ENCODE measurements at regions not wholly inside any gene's neighbourhood (a gene's known extent, or its start where the extent isn't known, plus 50 kb on each side); places are given as distances from the start of the nearest gene placed in this dataset.

GRCh38 chr1:198904321-198904720 lies 265.5 kb downstream of the PTPRC start:
- no peak for DNase-seq (ENCODE audit: low spot score)

DNA sequence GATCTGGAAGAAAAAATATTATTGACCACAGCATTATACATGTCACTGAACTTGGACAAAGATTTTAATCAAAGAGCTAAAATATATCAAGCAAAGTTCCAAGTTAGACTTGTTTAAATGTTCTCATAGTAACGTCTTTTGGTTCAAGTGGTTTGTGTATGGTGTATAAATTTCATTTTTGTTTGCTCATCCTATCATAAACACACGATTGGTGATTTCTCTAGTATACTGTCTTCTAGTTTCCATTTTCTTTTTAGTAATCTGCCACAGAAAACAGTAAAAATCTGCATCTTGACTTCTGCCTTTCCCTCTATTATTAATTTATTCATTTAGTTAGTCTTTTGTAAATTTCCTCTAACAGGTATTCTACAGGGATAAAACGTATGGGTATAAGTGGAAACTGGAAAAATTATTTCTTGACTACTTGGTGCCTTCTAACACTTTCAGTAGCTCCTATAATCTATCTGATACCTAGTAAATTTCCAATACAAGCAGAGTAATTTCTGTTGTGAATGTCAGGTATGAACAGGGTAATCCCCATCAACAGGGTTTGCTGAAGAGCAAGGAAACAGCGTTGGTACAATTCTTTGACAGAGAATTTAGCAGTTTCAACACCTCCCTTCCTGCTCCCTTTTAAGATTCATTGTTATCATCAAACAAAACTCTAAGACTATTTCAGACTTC lies 268.0 kb downstream of the PTPRC start:
- no peak for DNase-seq (ENCODE audit: low spot score)

DNA sequence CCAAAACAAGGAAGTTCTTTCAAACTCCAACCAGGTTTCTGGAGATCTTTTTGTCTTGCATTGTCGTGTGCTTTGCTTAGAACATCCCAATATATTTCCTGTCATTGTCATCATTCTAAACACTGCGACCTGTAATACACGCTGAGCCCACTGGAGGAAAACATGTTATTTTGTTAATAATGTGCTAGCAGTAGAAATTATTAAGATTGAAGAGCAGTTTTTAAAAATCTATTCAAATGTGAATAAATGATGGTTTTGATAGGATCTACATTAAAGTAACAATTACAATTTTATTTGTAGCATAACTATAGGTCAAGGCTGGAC lies 268.5 kb downstream of the PTPRC start:
- no peak for DNase-seq (ENCODE audit: low spot score)

DNA sequence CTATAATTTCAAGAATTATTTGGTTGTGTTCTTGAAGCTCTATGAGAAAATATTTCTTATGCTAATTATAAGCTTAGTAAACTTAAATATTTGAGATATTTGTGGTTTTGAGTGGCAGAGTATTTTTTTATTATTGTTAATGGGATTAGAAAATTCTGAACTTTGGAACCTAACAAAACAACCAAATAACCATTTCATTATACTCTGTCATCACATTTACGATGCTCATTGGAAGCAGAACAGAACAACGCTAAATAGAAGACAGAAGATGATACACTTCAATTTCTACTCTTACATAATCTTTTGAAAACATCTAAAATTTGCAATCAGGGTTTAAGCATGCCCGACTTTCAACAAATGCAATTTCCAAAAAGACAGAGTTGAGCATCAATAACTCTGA lies 270.2 kb downstream of the PTPRC start:
- DNase-seq (ENCODE audit: low spot score), result no peak

DNA sequence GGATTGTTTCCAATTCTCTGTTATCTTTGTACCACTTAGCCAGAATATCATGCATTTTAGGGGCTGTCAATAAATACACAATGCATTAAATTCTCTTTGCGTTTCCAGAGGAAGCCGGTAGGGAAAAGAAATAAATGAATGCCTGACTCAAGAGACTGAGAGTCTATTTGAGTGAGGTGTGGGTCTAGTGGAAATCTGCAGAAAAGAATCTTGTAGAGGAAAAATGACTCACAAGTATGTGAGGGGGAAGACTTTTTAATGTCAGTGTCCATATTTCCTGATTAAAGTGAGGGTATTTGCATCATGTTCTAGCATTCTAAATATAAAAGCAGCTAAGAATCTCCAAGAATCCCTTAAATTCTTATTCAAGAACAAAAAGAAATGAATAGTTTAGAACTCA lies 271.1 kb downstream of the PTPRC start:
- DNase-seq (ENCODE audit: low spot score), result no peak

DNA sequence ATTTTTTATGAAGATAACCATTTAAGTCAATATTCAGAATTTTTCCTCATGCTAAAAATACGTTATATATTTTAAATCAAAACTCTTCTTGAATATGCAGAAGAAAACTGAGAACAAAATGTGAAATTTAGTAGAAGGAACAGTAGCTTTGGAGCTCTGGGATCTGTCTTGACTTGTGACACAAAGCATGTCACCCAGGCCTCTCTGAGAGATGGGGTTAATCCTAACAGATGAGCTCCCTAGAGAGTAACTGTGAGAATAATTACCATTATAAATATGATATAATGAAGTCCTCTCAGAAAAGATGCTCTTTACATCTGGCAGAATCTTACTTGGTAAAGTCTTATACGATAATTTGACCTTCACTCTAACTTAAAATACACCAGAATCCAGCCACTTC lies 272.0 kb downstream of the PTPRC start:
- no peak for DNase-seq (ENCODE audit: low spot score)

DNA sequence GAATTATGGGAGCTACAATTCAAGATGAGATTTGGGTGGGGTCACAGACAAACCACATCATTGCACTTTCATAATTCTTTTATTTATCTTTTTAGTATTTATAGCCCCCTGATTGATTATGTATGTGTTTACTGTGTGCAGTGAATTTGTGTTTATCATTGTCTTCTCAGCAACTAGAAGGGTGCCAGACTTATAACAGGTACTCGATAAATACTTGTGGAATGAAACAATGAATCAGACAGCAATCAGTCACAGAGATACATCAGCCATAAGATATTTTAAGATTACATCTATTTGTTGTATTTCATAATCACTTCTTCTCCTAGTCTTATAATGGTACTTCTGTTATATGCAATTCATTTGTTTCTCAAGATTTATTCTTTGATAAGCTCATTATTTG lies 273.2 kb downstream of the PTPRC start:
- DNase-seq (ENCODE audit: low spot score), result no peak

GRCh38 chr1:198913667-198914066 lies 274.8 kb downstream of the PTPRC start:
- DNase-seq (ENCODE audit: low spot score), result no peak

DNA sequence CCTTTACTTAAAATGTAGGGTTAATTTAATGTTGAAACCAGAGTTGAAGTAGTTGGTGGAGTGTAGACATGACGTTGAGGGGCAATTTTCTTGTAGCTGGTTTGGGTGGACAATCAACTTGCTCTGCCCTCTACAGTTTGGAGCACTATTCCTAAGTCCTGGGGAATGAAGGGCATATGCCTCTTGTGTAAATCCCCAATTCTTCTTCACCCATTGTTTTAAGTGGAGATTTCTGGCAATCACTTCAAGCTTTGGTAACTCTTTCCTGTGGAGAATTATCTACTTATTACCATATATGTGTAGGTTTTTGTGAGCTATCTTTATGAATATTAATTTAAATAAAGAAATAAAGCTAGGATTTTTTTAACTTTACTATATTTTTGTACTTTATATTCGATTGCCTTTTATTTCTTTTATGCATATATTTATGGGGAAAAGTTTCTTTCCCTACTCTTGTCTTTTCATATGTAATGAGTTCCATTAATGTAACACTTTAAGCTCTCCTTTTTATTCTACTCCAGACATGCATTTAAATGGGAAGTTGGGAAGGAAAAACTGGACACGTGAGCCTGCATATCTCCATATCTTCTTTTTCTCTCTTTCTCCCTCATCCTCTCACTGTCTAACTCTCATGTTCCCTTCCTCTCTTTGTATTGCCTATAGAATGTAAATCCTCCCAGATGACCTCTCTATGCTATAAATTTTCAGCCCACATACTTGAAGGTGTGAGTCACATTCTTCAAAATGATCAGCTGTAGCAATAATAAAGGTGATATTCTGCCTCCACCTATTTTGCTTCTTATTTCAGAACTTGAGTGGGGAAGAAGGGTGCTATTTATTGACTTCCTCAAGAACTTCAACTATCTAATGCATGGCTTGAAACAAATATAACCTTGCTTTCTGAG lies 276.7 kb downstream of the PTPRC start:
- DNase-seq (ENCODE audit: low spot score), result no peak

GRCh38 chr1:198917226-198917625 lies 278.4 kb downstream of the PTPRC start:
- DNase-seq (ENCODE audit: low spot score), result no peak

DNA sequence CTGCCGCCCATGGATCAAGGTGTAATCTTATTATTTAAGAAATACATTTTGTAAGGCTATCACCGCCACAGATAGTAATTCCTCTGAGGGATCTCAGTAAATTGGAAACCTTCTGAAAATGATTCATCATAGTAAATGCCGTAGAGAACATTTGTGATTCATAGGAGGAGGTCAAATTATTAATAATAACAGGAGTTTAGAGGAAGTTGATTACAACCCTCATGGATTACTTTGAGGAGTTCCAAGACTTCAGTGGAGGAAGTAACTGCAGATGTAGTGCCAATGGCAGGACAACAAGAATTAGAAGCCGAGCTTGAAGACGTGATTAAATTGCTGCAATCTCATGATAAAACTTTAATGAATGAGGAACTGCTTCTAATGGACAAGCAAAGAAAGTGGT lies 280.1 kb downstream of the PTPRC start:
- DNase-seq (ENCODE audit: low spot score), result no peak

- DNase-seq (ENCODE audit: low spot score), result peak; percentile 20
Measured at GRCh38 chr1:198919667-198920398, 281.0 kb downstream of the PTPRC start.

GRCh38 chr1:198922638-198923430 lies 284.0 kb downstream of the PTPRC start:
- DNase-seq (ENCODE audit: low spot score), result no peak

- DNase-seq (ENCODE audit: low spot score), result no peak
Measured at GRCh38 chr1:198923993-198924392, 285.2 kb downstream of the PTPRC start.

DNA sequence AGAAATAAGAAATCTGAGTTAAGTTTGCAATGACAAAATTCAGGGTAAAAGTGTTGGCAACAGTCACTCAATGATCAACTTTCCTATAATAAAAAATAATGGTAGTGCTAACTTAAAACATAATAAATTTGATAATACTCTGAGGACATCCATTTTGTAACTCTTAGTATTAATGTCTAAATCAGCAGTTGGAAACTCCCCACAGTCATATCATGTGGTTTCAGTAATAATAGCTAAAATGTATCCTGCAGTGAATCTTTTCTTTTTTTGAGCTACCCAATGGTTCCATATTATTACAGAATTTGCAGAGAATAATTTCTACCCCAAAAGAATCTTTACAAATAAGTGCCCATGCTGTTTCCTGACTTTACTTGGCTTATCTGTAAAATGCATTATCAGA lies 286.7 kb downstream of the PTPRC start:
- DNase-seq (ENCODE audit: low spot score), result no peak

DNA sequence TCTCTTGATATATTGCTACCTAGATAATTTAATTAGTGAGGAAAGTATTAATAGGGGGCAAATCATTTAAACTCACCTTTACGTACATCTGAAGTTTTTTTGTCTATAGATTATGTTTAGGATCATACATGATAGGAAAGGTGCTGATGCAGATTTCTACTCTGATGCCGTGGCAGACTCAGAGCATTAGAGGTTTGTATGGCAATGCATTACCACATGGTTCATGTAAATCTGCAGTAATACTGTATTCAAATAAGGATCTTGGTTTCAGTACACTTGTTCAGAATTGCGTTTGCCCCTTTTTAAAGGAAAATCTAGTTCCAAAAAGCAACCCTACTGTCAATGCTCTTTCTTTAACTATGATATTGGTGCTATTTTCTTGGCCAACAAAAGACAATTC lies 288.3 kb downstream of the PTPRC start:
- DNase-seq (ENCODE audit: low spot score), result no peak

GRCh38 chr1:198929111-198929604 lies 290.3 kb downstream of the PTPRC start:
- no peak for DNase-seq (ENCODE audit: low spot score)

DNA sequence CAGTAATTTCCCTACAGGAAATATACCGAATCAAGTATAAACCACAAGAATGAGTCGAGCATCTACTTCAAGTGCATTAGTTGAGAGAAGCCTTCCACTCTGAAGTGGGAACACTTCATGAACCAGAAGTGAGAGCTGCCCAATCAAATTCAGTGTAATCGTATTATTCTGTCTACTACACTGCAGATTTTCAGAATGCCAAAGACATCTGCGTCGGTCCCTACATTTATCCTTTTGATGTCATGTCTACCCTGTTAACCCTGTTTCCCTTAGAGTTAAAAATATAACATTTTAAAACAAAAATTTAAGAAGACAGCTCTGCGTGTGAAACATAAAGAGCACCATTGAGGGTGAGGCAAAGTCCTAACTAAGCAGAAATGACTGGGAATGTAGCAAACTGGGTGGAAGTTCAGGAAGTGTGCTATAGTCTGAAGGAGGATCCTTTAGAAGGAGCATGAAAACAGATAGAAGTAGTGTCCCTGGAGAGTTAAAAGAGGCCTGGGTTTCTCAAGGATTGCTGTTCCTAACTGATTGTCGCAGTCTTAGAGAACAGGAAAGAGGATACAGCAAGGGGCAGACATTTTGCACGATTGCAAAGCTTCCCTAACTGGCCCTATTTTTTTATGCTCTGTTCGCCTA lies 291.2 kb downstream of the PTPRC start:
- DNase-seq (ENCODE audit: low spot score), result peak; percentile 42

- no peak for DNase-seq (ENCODE audit: low spot score)
Measured at GRCh38 chr1:198932351-198932991, 293.6 kb downstream of the PTPRC start.

DNA sequence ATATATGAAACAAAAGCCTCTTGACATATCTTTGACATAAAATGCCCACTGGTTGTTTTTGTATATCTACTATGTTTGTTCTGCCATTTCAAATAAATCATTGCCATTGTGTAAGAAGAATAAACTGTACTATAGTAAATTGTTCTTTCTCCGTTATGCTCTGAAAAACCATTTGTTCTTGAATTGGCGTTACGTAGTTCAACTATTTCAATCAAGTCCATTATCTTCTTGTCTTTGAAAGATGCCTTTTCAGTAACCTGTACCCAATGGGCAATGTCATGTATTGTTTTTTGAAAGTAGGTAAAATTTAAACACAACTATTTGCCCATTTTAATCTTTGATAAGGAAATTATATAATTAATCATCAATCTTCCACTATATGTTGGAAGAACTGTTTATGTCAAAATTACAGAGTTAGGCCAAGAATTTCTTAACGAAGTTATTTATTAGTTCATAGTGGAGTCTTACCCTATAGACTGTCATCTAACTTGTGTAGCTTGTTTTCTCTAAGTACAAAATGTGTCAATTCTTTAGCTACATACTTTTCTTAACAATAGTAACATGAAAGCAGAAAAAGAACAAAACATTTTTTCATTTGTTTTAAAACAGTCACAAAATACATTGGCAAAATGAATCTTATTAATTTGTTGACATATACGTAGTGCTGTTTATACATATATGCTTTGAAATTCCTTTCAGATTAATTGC lies 294.8 kb downstream of the PTPRC start:
- DNase-seq (ENCODE audit: low spot score), result no peak
